A549 (cell line): ENCODE measurements at regions not wholly inside any gene's neighbourhood (a gene's known extent, or its start where the extent isn't known, plus 50 kb on each side); places are given as distances from the start of the nearest gene placed in this dataset.

Experiments
- ATAC-seq, 2 experiments: fragments of 200-7000 bp in 1 of 2; fragments of >200 bp in 1 of 2; cut with Nextera tagmentation in 1 of 2; cut with Tn5 transposase in 1 of 2; 3 replicates each; pipeline versions ENCODE4 v1.8.0 to v1.9.1; 2018 to 2020; ENCODE audit warnings: mild to moderate bottlenecking in 1 of 2, moderate library complexity in 1 of 2
- CTCF ChIA-PET: fragments of 300-600 bp; sonication (Branson Sonifier 250); formaldehyde crosslinking; extraction: SDS; loops from one replicate; lab custom pipeline; 2021; ENCODE audit warnings: antibody characterized with exemption, inconsistent platforms; lab: Yijun Ruan, JAX
- POLR2A ChIA-PET: fragments of 350-600 bp; formaldehyde crosslinking; extraction: SDS; loops from one replicate; lab custom pipeline; 2021; ENCODE audit warnings: antibody characterized with exemption, inconsistent platforms; lab: Yijun Ruan, JAX
- DNase-seq, 2 experiments: peaks; one replicate each; pipeline versions ENCODE4 v3.0.0 to v3.0.0-alpha.2; 2011 to 2016; ENCODE audit warnings: low read depth in 1 of 2, low spot score in 1 of 2
- FAIRE-seq: peaks from 2 replicates; lab custom pipeline; 2011; peaks lifted over from hg19 to GRCh38; lab: Jason Lieb, UNC
- H3K27ac ChIP-seq, 2 experiments: fragments of >200 bp; sonication (Bioruptor Twin); formaldehyde crosslinking; 3 replicates each; pipeline ENCODE4 v1.5.1; 2016 to 2017
- H3K4me1 ChIP-seq: fragments of >200 bp; sonication (Bioruptor Twin); formaldehyde crosslinking; 3 replicates; pipeline ENCODE4 v1.6.1; 2016
- H3K4me2 ChIP-seq: fragments of >200 bp; sonication (Bioruptor Twin); formaldehyde crosslinking; 3 replicates; pipeline ENCODE4 v1.6.1; 2016
- H3K4me3 ChIP-seq: fragments of >200 bp; sonication (Bioruptor Twin); formaldehyde crosslinking; 3 replicates; pipeline ENCODE4 v1.5.1; 2016
- H3K9me3 ChIP-seq: fragments of >200 bp; sonication (Bioruptor Twin); formaldehyde crosslinking; 3 replicates; pipeline ENCODE4 v1.6.1; 2016
- CEBPB ChIP-seq, 2 experiments: fragments of >200 bp in 1 of 2; sonication (Bioruptor Twin) in 1 of 2; formaldehyde crosslinking in 1 of 2; IDR thresholded peaks; 2 replicates each; pipeline ENCODE4 v1.6.1; 2012 to 2016
- HEYL ChIP-seq: fragments of 250-450 bp; sonication (Bioruptor Pico); IDR thresholded peaks from 2 replicates; pipeline ENCODE4 v1.8.0; 2021; ENCODE audit warnings: mild to moderate bottlenecking, moderate library complexity
- HOXB13 ChIP-seq: fragments of 250-450 bp; sonication (Bioruptor Pico); IDR thresholded peaks from 2 replicates; pipeline ENCODE4 v1.5.0; 2020; ENCODE audit warnings: low read depth, mild to moderate bottlenecking, moderate library complexity
- HOXB5 ChIP-seq: fragments of 250-450 bp; sonication (Bioruptor Pico); IDR thresholded peaks from 2 replicates; pipeline ENCODE4 v1.5.0; 2020; ENCODE audit warnings: mild to moderate bottlenecking, moderate library complexity
- MAFK ChIP-seq: fragments of 450-650 bp; IDR thresholded peaks from 2 replicates; pipeline ENCODE4 v1.6.1; 2014; ENCODE audit not compliant: partially characterized antibody
- MAZ ChIP-seq: fragments of 150-350 bp; IDR thresholded peaks from 2 replicates; pipeline ENCODE4 v1.6.1; 2014; ENCODE audit warnings: antibody characterized with exemption, low read depth, low read length, borderline replicate concordance
- NFE2L2 ChIP-seq: fragments of 150-350 bp; conservative IDR thresholded peaks from 2 replicates; pipeline ENCODE4 v1.6.1; 2014; ENCODE audit warnings: low read length
- RFX5 ChIP-seq: fragments of 450-650 bp; IDR thresholded peaks from 2 replicates; pipeline ENCODE4 v1.7.1; 2014; ENCODE audit warnings: antibody characterized with exemption, mild to moderate bottlenecking, moderate library complexity
- RNF2 ChIP-seq: fragments of 200-600 bp; sonication (generic); IDR thresholded peaks from 2 replicates; pipeline ENCODE4 v1.6.1; 2016; ENCODE audit warnings: low read depth, mild to moderate bottlenecking, antibody characterized with exemption, moderate library complexity, borderline replicate concordance
- SREBF2 ChIP-seq: fragments of 450-650 bp; IDR thresholded peaks from 2 replicates; pipeline ENCODE4 v1.6.1; 2014; ENCODE audit warnings: mild to moderate bottlenecking, moderate library complexity
- ZC3H11A ChIP-seq: fragments of 450-650 bp; IDR thresholded peaks from 2 replicates; pipeline ENCODE4 v1.6.1; 2014; ENCODE audit warnings: antibody characterized with exemption, mild to moderate bottlenecking
- ZFP36 ChIP-seq: fragments of 450-650 bp; IDR thresholded peaks from 2 replicates; pipeline ENCODE4 v1.6.1; 2014; ENCODE audit warnings: borderline replicate concordance; ENCODE audit not compliant: partially characterized antibody
- ZNF302 ChIP-seq: fragments of 250-450 bp; sonication (Bioruptor Pico); IDR thresholded peaks from 2 replicates; pipeline ENCODE4 v1.9.0; 2021; ENCODE audit warnings: inconsistent platforms, mild to moderate bottlenecking, moderate library complexity
- WGBS: methylation state at CpG from one replicate; pipeline ENCODE4 v1.1.6; 2017; ENCODE audit errors: missing lambda C conversion rate; 5-methylcytosine and 5-hydroxymethylcytosine counted together
- TF ChIP-seq, protein P1 (sequence below): fragments of 150-350 bp; IDR thresholded peaks from 2 replicates; pipeline ENCODE4 v1.6.1; 2014; ENCODE audit warnings: low read depth, mild to moderate bottlenecking, low read length
- TF ChIP-seq, protein P2 (sequence below): IDR thresholded peaks from 2 replicates; pipeline ENCODE4 v1.6.1; 2012; ENCODE audit warnings: low read depth, borderline replicate concordance
- TF ChIP-seq, protein P3 (sequence below): IDR thresholded peaks from 2 replicates; pipeline ENCODE4 v1.6.1; 2012
- TF ChIP-seq, protein P4 (sequence below): IDR thresholded peaks from 2 replicates; pipeline ENCODE4 v1.6.1; 2012
- TF ChIP-seq, protein P5 (sequence below): fragments of 250-450 bp; sonication (Bioruptor Pico); IDR thresholded peaks from 2 replicates; pipeline ENCODE4 v1.5.0; 2020; ENCODE audit warnings: low read depth, mild to moderate bottlenecking, moderate library complexity

DNA sequence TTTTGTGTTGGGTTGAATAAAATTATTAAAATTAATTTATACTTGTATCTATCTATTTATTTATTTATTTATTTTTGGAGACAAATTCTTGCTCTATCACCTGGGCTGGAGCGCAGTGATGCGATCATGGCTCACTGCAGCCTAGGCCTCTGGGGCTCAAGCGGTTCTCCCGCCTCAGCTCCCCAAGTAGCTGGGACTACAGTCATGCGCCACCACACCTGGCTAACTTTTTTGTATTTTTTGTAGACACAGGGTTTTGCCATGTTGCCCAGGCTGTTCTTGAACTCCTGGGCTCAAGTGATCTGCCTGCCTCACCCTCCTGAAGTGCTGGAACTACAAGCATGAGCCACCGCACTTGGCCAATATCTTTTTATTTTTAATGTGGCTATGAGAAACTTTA lies 134.7 kb upstream of the SPDL1 start (continued):
- TF ChIP-seq, protein P1, sequence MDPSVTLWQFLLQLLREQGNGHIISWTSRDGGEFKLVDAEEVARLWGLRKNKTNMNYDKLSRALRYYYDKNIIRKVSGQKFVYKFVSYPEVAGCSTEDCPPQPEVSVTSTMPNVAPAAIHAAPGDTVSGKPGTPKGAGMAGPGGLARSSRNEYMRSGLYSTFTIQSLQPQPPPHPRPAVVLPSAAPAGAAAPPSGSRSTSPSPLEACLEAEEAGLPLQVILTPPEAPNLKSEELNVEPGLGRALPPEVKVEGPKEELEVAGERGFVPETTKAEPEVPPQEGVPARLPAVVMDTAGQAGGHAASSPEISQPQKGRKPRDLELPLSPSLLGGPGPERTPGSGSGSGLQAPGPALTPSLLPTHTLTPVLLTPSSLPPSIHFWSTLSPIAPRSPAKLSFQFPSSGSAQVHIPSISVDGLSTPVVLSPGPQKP: no peak
- TF ChIP-seq, protein P2, sequence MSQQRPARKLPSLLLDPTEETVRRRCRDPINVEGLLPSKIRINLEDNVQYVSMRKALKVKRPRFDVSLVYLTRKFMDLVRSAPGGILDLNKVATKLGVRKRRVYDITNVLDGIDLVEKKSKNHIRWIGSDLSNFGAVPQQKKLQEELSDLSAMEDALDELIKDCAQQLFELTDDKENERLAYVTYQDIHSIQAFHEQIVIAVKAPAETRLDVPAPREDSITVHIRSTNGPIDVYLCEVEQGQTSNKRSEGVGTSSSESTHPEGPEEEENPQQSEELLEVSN: no peak

DNA sequence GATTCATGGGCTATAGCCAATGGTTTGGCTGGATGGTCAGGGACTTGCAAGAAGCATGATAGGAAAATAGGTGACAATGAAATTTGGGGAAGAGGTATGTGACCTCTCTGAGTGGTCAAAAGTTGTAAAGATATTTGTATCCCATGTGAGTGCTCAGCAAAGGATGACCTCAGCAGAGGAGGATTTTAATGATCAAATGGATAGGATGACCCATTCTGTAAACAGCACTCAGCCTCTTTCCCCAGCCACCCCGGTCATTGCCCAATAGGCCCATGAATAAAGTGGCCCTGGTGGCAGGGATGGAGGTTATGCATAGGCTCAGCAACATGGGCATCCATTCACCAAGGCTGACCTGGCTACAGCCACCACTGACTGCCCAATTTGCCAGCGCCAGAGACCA lies 138.4 kb upstream of the SPDL1 start:
- DNase-seq (no peak), FAIRE-seq (no peak), ATAC-seq (no peak)
- ChIA-PET POLR2A (no interaction called here), CTCF (interaction anchor here (1.0 kb wide), 1 partner anchor 8 kb away, joined by 3 read pairs; no protein-coding TSS in a partner anchor)
- TF ChIP-seq CEBPB (IDR thresholded peaks at IDR 0.05): 0 out of 4 replicates have a peak, but pooled peaks of 1 of the 2 experiments have one; percentile 32
- TF ChIP-seq, protein P1: no peak
- 42% methylated on average over 2 of the region's 2 CpGs for WGBS
- H3K4me3 ChIP-seq: no peak overlapping the region
- H3K4me1 ChIP-seq: peaks cover 36% of the 10 kb centered on the region
- no peaks in the 10 kb centered on the region for H3K9me3 ChIP-seq
- no peak overlapping the region for H3K4me2 ChIP-seq
- no peak overlapping the region for H3K27ac ChIP-seq

DNA sequence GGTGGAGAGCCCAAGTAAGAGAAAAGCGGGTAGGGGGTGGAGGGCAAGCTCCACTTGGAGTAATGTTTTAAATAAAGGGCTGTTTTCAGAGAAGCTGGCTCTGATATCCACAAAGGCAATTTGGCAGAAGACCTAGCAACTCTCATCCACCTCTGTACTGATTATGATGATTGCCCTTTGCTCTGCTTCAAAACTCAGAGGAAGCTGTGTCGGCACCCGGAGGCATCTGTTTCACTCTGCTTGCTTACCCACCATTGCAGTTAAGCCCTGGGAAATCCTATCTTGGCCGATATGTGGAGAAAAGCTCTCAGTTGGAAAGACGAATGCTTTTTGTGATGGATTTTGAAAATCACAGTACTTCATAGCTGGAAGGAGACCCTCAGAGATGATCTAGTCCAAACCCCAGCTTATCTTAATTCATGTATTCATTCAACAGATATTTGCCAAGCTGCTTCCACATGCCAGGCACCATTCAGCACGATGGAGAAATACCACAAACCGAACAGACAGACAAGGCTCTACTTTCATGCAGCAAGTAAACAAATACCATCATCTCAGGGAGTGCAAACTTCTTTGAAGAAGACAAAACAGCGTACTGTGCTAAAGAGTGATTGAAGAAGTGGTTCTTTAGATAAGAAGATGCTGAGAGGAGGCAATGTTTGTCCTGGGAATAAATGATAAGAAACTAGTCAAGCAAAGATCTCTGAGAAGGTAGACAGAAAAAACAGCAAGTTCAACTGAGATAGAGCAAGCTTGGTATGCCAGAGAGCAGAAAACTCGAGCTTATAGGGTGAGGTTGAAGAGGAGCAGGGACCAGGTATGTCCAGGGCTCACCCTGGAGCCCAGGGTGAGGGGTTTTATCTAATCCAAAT lies 140.4 kb upstream of the SPDL1 start:
- CTCF ChIA-PET: interaction anchor here (0.6 to 1.4 kb wide), 2 partner anchors 27 to 753 kb away, joined by 3 read pairs; no protein-coding TSS in a partner anchor

DNA sequence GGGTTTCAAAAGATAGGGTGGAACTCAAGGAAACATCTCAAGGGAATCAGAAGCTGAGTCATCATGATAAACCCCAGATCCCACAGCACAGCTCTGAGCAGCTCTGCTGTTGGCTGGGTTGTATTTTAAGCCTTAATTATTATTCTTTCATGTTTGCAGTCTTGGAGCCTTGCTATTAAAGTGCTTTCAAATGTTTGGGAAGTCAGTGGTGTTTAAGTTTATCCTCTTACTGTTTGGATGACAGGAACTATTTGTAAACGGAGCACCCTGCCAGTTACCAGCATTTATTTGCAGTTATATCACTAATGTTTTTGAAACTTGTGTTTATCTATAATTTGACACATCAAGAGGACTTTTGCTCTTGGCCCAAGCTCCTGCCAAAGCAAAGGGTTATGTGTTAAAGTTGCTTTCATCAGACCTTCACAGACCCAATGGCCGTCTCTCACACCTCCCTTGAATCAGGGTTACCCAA lies 141.1 kb upstream of the SPDL1 start:
- TF ChIP-seq NFE2L2 (0 out of 2 replicates have a peak, but pooled peaks have one; percentile 7), MAFK (peak; percentile 64), SREBF2 (no peak)
- DNase-seq: peak in 1 of 2 experiments; percentile 37
- CTCF ChIA-PET: interaction anchor here (0.7 to 1.4 kb wide), 3 partner anchors 26 to 796 kb away, joined by 3 read pairs; no protein-coding TSS in a partner anchor

More for the DNA sequence above, 140.4 kb upstream of the SPDL1 start:
- ATAC-seq: no peak
- Histone ChIP-seq H3K9me3 (no peaks in the 10 kb centered on the region), H3K4me2 (peak overlapping the region; percentile 63), H3K4me1 (peaks cover 44% of the 10 kb centered on the region), H3K27ac (peak overlapping the region; percentile 40 to 66), H3K4me3 (no peak overlapping the region)
- POLR2A ChIA-PET: no interaction called here
- WGBS: 85% methylated on average over 9 of the region's 9 CpGs
- FAIRE-seq: no peak
- no peak for DNase-seq
- TF ChIP-seq ZC3H11A (no peak), RNF2 (no peak), HOXB5 (CRISPR knock-in tag) (no peak), ZFP36 (no peak), RFX5 (no peak), ZNF302 (CRISPR knock-in tag) (no peak), HOXB13 (CRISPR knock-in tag) (no peak), MAZ (no peak), HEYL (CRISPR knock-in tag) (no peak)
- TF ChIP-seq, protein P3, sequence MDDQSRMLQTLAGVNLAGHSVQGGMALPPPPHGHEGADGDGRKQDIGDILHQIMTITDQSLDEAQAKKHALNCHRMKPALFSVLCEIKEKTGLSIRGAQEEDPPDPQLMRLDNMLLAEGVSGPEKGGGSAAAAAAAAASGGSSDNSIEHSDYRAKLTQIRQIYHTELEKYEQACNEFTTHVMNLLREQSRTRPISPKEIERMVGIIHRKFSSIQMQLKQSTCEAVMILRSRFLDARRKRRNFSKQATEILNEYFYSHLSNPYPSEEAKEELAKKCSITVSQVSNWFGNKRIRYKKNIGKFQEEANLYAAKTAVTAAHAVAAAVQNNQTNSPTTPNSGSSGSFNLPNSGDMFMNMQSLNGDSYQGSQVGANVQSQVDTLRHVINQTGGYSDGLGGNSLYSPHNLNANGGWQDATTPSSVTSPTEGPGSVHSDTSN: no peak
- TF ChIP-seq, protein P4, sequence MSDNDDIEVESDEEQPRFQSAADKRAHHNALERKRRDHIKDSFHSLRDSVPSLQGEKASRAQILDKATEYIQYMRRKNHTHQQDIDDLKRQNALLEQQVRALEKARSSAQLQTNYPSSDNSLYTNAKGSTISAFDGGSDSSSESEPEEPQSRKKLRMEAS: no peak
- TF ChIP-seq, protein P5, sequence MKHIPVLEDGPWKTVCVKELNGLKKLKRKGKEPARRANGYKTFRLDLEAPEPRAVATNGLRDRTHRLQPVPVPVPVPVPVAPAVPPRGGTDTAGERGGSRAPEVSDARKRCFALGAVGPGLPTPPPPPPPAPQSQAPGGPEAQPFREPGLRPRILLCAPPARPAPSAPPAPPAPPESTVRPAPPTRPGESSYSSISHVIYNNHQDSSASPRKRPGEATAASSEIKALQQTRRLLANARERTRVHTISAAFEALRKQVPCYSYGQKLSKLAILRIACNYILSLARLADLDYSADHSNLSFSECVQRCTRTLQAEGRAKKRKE (CRISPR knock-in tag): no peak

More for the DNA sequence above, 141.1 kb upstream of the SPDL1 start:
- no peak overlapping the region for H3K4me3 ChIP-seq
- POLR2A ChIA-PET: no interaction called here
- 41% methylated on average over 2 of the region's 2 CpGs for whole genome bisulfite sequencing
- ATAC-seq (peak in 1 of 2 experiments; percentile 65; a peak in 3 of 6 replicates), FAIRE-seq (no peak)
- H3K4me2 ChIP-seq: peak overlapping the region; percentile 63
- H3K27ac ChIP-seq: peak overlapping the region; percentile 40 to 66
- H3K4me1 ChIP-seq: peaks cover 48% of the 10 kb centered on the region
- no peaks in the 10 kb centered on the region for H3K9me3 ChIP-seq
